Coronary artery (tissue), 2 donors: ENCODE measurements at regions not wholly inside any gene's neighbourhood (a gene's known extent, or its start where the extent isn't known, plus 50 kb on each side); places are given as distances from the start of the nearest gene placed in this dataset.

Experiments used
- DNase-seq: peaks from one replicate; pipeline ENCODE4 v3.0.0-alpha.2; 2017; ENCODE audit warnings: low spot score
- H3K27ac ChIP-seq, 2 donors: fragments of 200-600 bp; sonication (generic); one replicate each; pipeline ENCODE4 v1.5.1; 2016 to 2019
- H3K4me3 ChIP-seq: fragments of 200-600 bp; sonication (generic); 2 replicates; pipeline ENCODE4 v1.5.1; 2016; ENCODE audit warnings: mild to moderate bottlenecking, moderate library complexity
- CTCF ChIP-seq: fragments of 200-600 bp; sonication (generic); IDR thresholded peaks from one replicate; pipeline ENCODE4 v1.5.1; 2019; ENCODE audit warnings: antibody characterized with exemption

- no peak overlapping the region for H3K4me3 ChIP-seq
- DNase-seq: no peak
- TF ChIP-seq CTCF: no peak
- no peak overlapping the region for H3K27ac ChIP-seq
These were observed 66.3 kb upstream of the CREB1 start for GRCh38 chr2:207463433-207463832.

GRCh38 chr2:207464007-207464406 is 65.8 kb upstream of the CREB1 start:
- no peak for TF ChIP-seq CTCF
- DNase-seq: no peak
- Histone ChIP-seq H3K4me3 (no peak overlapping the region), H3K27ac (no peak overlapping the region)

GRCh38 chr2:207465894-207466293 is 63.9 kb upstream of the CREB1 start:
- Histone ChIP-seq H3K4me3 (no peak overlapping the region), H3K27ac (no peak overlapping the region)
- no peak for DNase-seq
- no peak for TF ChIP-seq CTCF

GRCh38 chr2:207467716-207468347 is 61.9 kb upstream of the CREB1 start:
- no peak for DNase-seq

GRCh38 chr2:207468488-207468887 is 61.3 kb upstream of the CREB1 start:
- DNase-seq: no peak
- no peak for TF ChIP-seq CTCF
- no peak overlapping the region for H3K4me3 ChIP-seq
- no peak overlapping the region for H3K27ac ChIP-seq

More at GRCh38 chr2:207467716-207468347, 61.9 kb upstream of the CREB1 start:
- H3K4me3 ChIP-seq: no peak overlapping the region
- H3K27ac ChIP-seq: no peak overlapping the region
- TF ChIP-seq CTCF: no peak

- Histone ChIP-seq H3K27ac (no peak overlapping the region), H3K4me3 (no peak overlapping the region)
- TF ChIP-seq CTCF: no peak
- DNase-seq: no peak
These were observed 60.3 kb upstream of the CREB1 start for GRCh38 chr2:207469451-207469850.

- Histone ChIP-seq H3K27ac (no peak overlapping the region), H3K4me3 (no peak overlapping the region)
- DNase-seq: no peak
- no peak for TF ChIP-seq CTCF
These were observed 59.6 kb upstream of the CREB1 start for GRCh38 chr2:207469943-207470729.
